LNCAP (cell line): ENCODE measurements at regions not wholly inside any gene's neighbourhood (a gene's known extent, or its start where the extent isn't known, plus 50 kb on each side); places are given as distances from the start of the nearest gene placed in this dataset.

Experiments used
- CTCF ChIP-seq: fragments of 450-650 bp; IDR thresholded peaks from 2 replicates; pipeline ENCODE4 v1.5.1; 2017; ENCODE audit warnings: mild to moderate bottlenecking

- TF ChIP-seq CTCF = no peak
Measured at GRCh38 chr2:16330571-16330970, 335.1 kb downstream of the CYRIA start.

- no peak for TF ChIP-seq CTCF
Measured at GRCh38 chr2:16330012-16330411, 335.6 kb downstream of the CYRIA start.

DNA sequence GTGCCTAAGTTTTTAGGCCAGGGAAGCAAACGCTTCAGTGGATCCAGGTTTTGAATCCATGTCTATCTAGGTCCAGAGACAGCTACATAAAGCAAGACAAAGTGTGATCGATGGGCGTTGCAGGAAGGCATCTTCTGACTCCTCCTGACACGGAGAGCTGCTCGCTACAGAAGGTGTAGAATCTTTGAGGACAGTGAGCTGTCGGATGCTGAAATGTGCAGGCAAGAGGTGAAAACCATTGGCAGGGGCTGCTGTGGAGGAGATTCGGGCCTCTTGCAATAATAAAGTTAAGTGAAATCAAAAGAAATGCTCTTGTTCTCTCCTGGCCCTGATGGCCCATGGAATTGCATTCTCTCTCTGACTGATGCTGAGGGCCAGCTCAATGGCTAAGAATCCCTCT, 336.2 kb downstream of the CYRIA start:
- TF ChIP-seq CTCF = no peak

- no peak for TF ChIP-seq CTCF
Measured at GRCh38 chr2:16328521-16329190, 337.0 kb downstream of the CYRIA start.

- TF ChIP-seq CTCF = no peak
Measured at GRCh38 chr2:16327326-16327725, 338.3 kb downstream of the CYRIA start.

DNA sequence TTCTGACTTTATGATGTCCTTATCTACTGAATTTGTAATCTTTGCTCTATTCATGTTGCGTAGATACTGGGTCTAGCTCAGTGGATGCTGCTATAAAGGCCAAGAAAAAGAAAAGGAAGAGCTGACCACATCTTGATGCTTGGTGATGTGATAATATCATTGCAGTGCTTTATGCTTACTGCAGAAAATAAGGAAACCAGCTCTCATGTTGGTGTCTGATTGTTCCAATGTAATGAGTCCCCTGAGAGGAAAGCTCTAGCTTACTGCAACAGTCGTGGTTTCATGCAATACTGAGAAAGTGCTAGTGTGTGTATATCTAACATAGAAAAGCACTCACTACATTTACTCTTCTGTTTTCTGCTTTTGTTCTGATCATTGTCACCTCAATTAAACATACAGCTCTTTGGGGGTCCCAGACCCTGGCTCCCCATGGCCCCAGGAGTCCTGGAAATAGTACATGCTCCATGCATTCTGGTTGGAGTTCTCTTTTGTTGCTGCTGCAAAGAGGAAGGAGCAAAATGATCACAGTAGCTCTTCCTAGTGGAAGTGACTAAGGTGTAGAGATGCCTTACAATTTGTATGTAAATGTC, 338.8 kb downstream of the CYRIA start:
- TF ChIP-seq CTCF = no peak

- no peak for TF ChIP-seq CTCF
Measured at GRCh38 chr2:16325976-16326510, 339.6 kb downstream of the CYRIA start.
